Esophagus (tissue), 2 donors: ENCODE measurements at regions not wholly inside any gene's neighbourhood (a gene's known extent, or its start where the extent isn't known, plus 50 kb on each side); places are given as distances from the start of the nearest gene placed in this dataset.

Source experiments
- H3K27ac ChIP-seq, 2 donors: one replicate each; pipeline ENCODE4 v1.5.1; 2013; ENCODE audit warnings: low read depth in 2 of 2, mild to moderate bottlenecking in 2 of 2, inconsistent platforms in 1 of 2, low read length in 1 of 2, moderate library complexity in 1 of 2
- H3K27me3 ChIP-seq, 2 donors: one replicate each; pipeline ENCODE4 v1.6.1; 2013; ENCODE audit warnings: low read length in 2 of 2, control low read depth in 1 of 2, mild to moderate bottlenecking in 1 of 2; ENCODE audit not compliant: insufficient read depth in 2 of 2, control insufficient read depth in 1 of 2
- H3K36me3 ChIP-seq, 2 donors: one replicate each; pipeline ENCODE4 v1.6.1; 2013; ENCODE audit warnings: low read length in 1 of 2; ENCODE audit not compliant: control insufficient read depth in 2 of 2, insufficient read depth in 2 of 2
- H3K4me1 ChIP-seq, 2 donors: one replicate each; pipeline ENCODE4 v1.6.1; 2013; ENCODE audit warnings: low read length in 1 of 2; ENCODE audit not compliant: control insufficient read depth in 2 of 2, insufficient read depth in 2 of 2
- H3K4me3 ChIP-seq, 2 donors: one replicate each; pipeline ENCODE4 v1.5.1; 2013; ENCODE audit warnings: low read length in 2 of 2, mild to moderate bottlenecking in 2 of 2, low read depth in 1 of 2, moderate library complexity in 1 of 2
- H3K9me3 ChIP-seq, 2 donors: one replicate each; pipeline ENCODE4 v1.6.1; 2013; ENCODE audit warnings: mild to moderate bottlenecking in 2 of 2, low read depth in 1 of 2, low read length in 1 of 2, moderate library complexity in 1 of 2; ENCODE audit not compliant: control insufficient read depth in 2 of 2, insufficient read depth in 1 of 2
- whole genome bisulfite sequencing, 2 donors: extraction: QIAGEN DNeasy Blood & Tissue Kit; methylation state at CpG; one replicate each; pipeline ENCODE4 v1.1.7; 2013; 5-methylcytosine and 5-hydroxymethylcytosine counted together
- donor health status: healthy with polysubstance abuse.
- donor health status: Bipolar disorder and iron deficiency.

DNA sequence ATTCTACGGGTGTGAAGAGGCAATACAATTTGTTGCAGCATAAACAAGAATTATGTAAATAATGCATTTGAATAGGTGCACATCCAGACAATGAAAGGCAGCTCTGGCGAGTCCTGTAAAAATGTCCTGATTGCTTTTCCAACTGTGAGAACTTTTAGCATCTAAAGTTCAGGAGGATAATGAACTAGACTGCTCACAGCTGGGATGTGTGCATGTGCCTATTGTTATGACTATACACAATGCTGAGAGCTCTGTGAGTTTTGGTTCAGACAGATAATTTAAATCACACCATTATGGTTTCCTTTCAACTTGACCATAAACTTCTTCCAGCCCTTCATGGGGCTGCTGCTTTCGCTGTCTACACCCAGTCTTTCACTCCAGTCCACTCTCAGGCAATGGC lies 99.9 kb downstream of the PLK2 start:
- H3K36me3 ChIP-seq: no peaks in the 10 kb centered on the region
- H3K4me3 ChIP-seq: no peak overlapping the region
- H3K4me1 ChIP-seq: no peaks in the 10 kb centered on the region
- 59 to 63% methylated on average over 3 of the region's 3 CpGs for WGBS, 2 donors
- no peaks in the 10 kb centered on the region for H3K27me3 ChIP-seq
- H3K27ac ChIP-seq: no peak overlapping the region
- H3K9me3 ChIP-seq: no peaks in the 10 kb centered on the region

DNA sequence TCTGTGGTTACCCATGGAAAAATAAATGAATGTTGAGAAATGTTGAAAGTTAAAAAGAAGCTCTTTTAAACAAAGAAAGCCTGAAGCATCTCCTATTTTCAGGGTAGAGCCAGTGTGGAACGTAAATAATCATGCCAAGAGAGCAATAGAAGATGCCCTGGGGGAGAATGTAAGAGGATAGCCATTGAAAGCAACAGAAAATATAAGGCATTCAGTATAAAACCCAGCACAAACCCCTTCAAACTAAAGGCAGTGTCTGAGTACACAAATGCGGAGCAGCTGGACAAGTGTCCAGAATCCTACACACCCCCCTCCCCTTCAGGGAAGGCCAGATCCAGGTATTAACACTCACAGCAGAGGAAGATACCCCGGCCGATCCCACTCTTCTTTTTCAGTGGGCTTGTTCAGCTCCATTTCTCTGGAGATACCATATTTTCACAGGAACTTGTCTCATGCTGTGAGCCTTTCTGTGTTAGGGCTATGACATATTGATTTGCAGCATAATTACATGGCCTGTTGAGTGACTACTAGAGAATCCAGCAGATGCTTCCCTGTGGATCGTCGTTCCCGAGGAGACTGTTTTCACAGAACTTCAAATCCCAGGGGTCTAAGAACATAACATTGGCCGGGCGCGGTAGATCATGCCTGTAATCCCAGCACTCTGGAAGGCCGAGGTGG lies 101.2 kb downstream of the PLK2 start:
- H3K27me3 ChIP-seq: no peaks in the 10 kb centered on the region
- 73 to 79% methylated on average over 11 of the region's 11 CpGs for WGBS, 2 donors
- no peak overlapping the region for H3K27ac ChIP-seq
- H3K9me3 ChIP-seq: no peaks in the 10 kb centered on the region
- no peaks in the 10 kb centered on the region for H3K36me3 ChIP-seq
- H3K4me1 ChIP-seq: no peaks in the 10 kb centered on the region
- no peak overlapping the region for H3K4me3 ChIP-seq

DNA sequence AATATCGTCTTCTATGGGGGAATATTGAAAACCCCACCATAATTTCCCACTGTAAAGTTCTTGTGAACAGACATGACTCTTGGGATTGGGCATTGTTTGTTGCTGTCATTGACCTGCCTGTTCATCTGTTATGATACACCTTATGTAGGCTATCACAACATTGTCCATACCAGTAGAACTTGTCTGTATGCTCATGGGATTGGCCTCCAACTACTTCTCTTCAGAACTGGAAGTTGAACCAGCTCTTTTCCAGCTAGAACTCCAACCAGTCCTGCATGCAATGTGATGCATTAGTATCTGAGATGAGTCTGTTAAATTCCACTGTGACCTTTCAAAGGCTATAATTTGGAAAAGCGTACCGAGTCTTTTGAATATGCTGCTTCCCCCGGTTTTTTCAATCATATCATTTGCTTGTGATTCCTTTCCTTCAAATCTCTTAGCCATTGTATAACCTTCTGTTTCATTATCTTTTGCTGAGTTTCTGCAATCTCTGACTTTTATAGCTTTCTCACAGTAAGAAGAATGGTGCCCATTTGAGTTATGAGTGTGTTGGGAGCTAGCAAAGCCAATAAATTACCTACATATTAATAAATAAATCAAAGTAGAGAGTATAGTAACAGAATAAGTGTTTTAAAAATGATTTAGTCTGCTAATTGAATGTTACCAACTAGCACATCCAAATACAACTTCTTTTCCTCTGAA lies 101.9 kb downstream of the PLK2 start:
- Histone ChIP-seq H3K27me3 (no peaks in the 10 kb centered on the region), H3K27ac (no peak overlapping the region), H3K36me3 (no peaks in the 10 kb centered on the region), H3K4me3 (no peak overlapping the region), H3K9me3 (no peaks in the 10 kb centered on the region), H3K4me1 (no peaks in the 10 kb centered on the region)
- WGBS, 2 donors: 91 to 94% methylated on average over 4 of the region's 4 CpGs

DNA sequence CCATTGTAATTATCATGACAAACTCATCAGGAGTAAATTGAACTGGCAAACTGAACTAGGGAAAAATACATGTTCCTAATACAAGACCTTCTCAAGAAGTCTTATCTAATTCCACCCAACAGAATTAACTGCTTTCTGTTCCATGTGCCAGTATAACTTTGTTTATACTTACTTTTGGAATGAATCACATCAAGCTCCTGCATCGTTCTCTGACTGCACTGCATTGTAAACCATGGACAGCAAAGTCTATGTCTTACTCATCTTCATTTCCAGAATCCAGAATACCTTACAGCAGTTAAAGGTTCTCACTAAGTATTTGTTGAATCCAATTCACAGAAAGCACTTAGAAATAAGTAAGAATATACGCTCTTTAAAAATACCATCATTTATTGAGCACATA lies 102.8 kb downstream of the PLK2 start:
- Histone ChIP-seq H3K27ac (no peak overlapping the region), H3K27me3 (no peaks in the 10 kb centered on the region), H3K36me3 (no peaks in the 10 kb centered on the region), H3K9me3 (no peaks in the 10 kb centered on the region), H3K4me3 (no peak overlapping the region), H3K4me1 (no peaks in the 10 kb centered on the region)
- 78 to 80% methylated on average over 2 of the region's 2 CpGs for WGBS, 2 donors

DNA sequence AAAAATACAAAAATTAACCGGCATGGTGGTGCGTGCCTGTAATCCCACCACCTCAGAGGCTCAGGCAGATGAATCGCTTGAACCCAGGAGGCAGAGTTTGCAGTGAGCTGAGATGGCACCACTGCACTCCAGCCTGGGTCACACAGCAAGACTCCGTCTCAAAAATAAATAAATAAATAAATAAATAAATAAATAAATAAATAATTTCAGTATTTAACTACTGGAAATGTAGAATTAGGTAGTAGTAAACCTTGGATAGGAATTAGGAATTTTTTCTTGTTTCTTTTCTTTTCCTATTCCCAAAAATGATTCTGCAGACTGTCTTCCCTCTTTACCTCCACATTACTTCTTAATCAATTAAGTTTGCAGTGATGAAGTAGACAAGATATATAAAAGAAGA lies 103.2 kb downstream of the PLK2 start:
- H3K27me3 ChIP-seq: no peaks in the 10 kb centered on the region
- WGBS, 2 donors: 96 to 97% methylated on average over 4 of the region's 4 CpGs
- no peak overlapping the region for H3K27ac ChIP-seq
- H3K4me3 ChIP-seq: no peak overlapping the region
- no peaks in the 10 kb centered on the region for H3K9me3 ChIP-seq
- H3K36me3 ChIP-seq: no peaks in the 10 kb centered on the region
- H3K4me1 ChIP-seq: no peaks in the 10 kb centered on the region

DNA sequence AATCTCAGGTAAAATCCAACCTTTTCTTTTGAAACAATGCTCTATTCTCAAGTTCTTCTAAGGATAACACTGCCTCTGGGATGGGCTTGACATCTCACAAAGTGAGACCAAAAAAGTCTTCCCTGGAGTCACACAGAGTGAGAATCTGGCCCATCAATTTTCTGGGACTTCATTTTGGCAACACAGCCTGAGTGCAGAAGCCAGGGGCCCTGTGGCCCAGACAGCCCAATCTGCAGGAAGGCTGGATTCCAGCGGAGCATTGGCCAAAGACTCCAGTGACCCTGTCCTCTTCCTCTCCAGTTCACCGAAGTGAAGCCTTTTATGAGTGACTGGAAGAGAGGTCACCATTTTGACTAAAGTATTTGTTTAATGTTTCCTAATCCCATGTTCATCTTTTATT lies 105.1 kb downstream of the PLK2 start:
- H3K4me1 ChIP-seq: no peaks in the 10 kb centered on the region
- no peaks in the 10 kb centered on the region for H3K36me3 ChIP-seq
- H3K4me3 ChIP-seq: no peak overlapping the region
- 77 to 90% methylated on average over 2 of the region's 2 CpGs for WGBS, 2 donors
- H3K9me3 ChIP-seq: no peaks in the 10 kb centered on the region
- no peaks in the 10 kb centered on the region for H3K27me3 ChIP-seq
- no peak overlapping the region for H3K27ac ChIP-seq

DNA sequence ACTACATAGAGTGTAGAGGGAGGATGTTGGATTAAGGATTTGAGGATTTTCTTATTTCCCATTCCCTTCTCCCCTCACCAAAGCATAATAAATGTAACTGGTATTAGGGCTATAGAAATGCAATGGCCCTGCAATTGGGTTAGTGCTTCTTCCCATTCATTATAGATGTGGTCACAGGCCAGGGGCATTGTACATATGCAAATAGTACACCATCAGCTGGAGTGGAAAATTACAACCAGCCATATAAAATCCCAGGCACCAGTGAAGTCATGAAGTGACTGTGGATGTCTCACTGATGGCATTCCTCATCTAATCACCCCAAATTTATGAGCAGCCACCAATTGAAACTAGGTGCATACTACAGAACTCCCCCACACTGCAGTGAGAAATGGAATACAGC lies 105.9 kb downstream of the PLK2 start:
- Histone ChIP-seq H3K27me3 (no peaks in the 10 kb centered on the region), H3K4me1 (no peaks in the 10 kb centered on the region), H3K9me3 (no peaks in the 10 kb centered on the region), H3K36me3 (no peaks in the 10 kb centered on the region), H3K27ac (no peak overlapping the region), H3K4me3 (no peak overlapping the region)

DNA sequence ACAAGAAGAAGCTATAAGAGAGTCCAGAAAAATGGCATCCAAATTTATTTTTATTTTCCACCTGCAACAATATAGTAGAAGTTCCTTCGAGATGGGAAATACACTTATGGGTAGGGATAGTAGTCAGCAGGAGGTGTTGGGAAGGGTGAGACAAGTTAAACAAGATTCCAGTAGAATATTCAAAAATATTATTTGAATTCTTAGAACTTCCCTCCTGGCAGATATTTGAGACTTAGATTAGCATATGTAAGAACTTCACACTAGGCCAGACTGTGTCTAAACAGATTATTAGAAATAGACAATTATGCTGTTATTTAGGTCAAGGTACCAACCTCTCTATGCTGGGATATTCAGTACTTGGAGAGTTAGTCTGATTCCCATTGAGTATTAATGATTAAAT lies 108.7 kb downstream of the PLK2 start:
- Histone ChIP-seq H3K4me1 (no peaks in the 10 kb centered on the region), H3K36me3 (no peaks in the 10 kb centered on the region), H3K9me3 (no peaks in the 10 kb centered on the region), H3K27ac (no peak overlapping the region), H3K4me3 (no peak overlapping the region), H3K27me3 (no peaks in the 10 kb centered on the region)
- WGBS, 2 donors: 55 to 68% methylated on average over 1 of the region's 1 CpG

DNA sequence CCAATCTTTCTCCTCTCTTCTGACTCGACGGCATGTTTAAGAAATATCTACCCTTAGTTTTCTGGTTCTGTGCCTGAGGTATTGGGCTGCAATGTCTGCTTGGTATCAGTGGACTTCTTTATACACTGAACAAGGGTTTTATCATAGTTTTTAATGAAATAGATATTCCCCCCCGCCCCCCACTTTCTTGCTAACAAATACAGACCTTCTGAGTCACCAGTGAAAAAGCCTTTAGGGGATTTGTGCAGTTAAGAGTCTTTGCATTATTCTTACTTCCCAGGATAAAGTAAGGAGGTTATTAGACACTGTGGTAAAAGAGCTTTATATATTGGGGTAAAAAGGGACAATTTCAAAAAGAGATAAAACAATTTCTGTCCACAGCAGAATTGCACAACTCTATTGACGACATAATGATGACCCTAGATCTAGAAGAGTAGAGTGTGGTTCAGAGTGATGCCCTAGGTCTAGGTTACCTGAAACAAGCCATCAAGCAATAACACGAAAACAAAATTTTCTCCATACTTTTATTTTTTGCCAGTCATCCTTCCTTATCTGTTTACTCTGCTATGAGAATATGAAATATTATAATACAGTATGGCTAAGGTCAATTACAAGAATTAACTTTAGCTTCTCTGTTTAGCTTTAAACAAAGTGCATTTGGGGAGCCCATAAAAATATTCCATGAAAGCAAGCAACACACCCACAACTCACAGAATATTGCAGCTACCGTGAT lies 110.7 kb downstream of the PLK2 start:
- Histone ChIP-seq H3K9me3 (no peaks in the 10 kb centered on the region), H3K27me3 (no peaks in the 10 kb centered on the region), H3K4me1 (no peaks in the 10 kb centered on the region), H3K27ac (no peak overlapping the region), H3K4me3 (no peak overlapping the region), H3K36me3 (no peaks in the 10 kb centered on the region)
- 85 to 88% methylated on average over 6 of the region's 6 CpGs for WGBS, 2 donors
